GM21423 (cell line): ENCODE measurements at regions not wholly inside any gene's neighbourhood (a gene's known extent, or its start where the extent isn't known, plus 50 kb on each side); places are given as distances from the start of the nearest gene placed in this dataset.

Experiments used
- ATAC-seq: cut with Tn5 transposase; IDR thresholded peaks from one replicate; pipeline ENCODE4 v1.9.1; 2021; ENCODE audit warnings: mild to moderate bottlenecking, moderate library complexity; ENCODE audit not compliant: unreplicated experiment

DNA sequence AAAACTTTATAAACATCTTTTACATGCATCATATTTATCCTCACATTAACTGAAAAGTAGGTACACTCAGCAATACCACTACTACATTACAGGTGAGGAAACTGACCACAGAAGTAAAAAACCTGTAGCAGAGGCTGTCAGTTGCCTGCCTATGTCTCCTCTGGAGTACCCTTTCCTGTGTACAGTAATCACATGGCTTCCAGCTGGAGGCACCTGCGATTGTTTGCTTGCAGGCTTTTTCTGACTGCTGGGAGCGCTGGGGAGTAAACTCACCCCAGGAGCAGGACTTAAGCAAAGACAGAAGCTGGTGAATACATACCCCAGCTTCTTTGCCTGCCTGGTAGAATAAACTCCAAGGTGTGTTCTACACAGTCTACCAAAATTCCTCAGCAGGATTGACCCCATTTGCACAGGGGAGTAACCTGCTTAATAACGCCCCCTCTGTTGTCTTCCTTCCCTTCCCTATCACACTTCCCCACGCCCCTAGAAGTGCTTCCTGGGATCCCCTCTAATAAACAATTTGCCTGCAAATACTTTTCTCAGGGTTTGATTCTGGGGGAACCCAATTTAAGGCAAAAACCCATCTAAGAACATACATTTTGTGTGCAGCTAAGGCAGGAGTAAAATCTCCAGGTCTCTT lies 138.9 kb downstream of the PTH2R start:
- ATAC-seq, result no peak

- no peak for ATAC-seq
These were observed 139.5 kb downstream of the PTH2R start for GRCh38 chr2:208546107-208546506.

GRCh38 chr2:208546860-208547650 lies 140.5 kb downstream of the PTH2R start:
- no peak for ATAC-seq

DNA sequence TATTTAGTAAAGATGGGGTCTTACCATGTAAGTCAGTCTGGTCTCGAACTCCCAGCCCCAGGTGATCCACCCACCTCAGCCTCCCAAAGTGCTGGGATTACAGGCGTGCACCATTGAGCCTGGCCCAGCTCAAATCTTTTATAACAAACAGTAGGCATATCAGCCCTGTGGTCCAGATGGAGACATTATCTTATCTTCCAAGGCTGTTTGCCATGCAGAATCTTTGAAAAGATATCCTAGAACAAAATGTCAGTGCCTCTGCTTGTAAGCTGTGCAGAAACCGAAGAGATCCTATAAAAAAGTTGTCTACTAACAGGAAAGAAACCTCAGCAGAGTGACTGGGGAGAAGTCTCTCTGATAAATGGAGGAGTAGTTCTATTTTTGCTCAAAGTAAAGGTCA lies 142.1 kb downstream of the PTH2R start:
- no peak for ATAC-seq

- no peak for ATAC-seq
These were observed 143.1 kb downstream of the PTH2R start for GRCh38 chr2:208549546-208550158.

GRCh38 chr2:208552943-208553342 lies 146.4 kb downstream of the PTH2R start:
- ATAC-seq, result no peak

DNA sequence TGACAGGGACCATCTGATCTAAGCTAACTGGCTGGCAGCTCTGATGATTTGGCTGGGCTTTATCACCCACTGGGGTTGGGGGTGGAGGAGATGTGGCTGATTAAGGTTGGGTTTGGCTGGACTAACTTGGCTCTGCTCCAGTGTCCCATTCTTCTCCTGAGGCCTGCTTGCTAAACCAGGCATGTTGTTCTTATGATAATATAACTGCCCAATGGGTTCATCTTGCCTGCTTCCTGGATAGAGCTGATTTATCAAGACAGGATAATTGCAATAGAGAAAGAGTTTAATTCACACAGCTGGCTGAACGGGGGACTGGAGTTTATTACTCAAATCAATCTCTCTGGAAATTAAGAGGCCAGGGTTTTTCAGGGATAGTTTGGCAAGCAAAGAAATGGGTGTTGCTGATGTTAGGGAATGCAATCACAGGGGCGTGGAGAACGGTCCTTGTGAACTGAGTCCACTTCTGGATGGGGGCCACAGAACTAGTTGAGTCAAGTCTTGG lies 150.4 kb downstream of the PTH2R start:
- ATAC-seq, result no peak

GRCh38 chr2:208565690-208566416 lies 159.3 kb downstream of the PTH2R start:
- no peak for ATAC-seq

DNA sequence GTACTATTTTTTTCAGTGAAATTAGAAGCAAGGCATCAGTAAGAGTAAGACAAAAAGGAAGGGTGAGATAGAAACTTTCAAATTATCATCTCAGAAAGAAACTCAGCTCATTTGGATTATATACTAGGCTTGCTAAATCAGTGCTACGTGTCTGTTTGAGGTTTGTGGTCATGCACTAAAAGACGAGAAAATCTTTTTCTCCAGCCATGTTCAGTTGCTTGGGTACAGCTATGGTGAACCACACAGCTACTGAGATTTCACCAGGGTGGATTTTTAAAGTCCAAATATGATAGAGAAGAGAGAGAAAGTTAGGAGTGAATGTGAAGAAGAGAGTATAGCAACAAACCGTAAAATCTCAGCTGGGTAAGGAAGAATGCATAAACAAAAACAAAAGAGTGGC lies 161.6 kb downstream of the PTH2R start:
- no peak for ATAC-seq

DNA sequence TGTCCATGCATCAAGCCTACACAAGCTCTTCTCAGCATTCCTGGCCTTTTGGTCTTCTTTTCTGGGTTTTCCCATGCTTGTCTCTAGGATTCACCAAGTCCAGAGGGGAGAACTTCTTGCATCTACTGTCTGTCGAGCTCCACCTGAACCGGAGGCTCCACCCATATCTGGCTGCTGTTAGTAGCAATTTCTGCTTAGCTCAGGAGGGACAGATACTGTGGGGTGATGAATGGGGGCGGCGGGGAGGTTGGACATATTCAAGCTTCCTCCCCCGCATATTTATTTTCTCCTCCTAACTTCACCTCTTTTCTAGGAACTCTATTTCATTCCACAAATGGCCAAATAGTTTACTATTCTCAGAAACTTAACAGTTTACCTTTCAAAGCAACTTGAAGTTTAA lies 163.5 kb downstream of the PTH2R start:
- ATAC-seq, result no peak

DNA sequence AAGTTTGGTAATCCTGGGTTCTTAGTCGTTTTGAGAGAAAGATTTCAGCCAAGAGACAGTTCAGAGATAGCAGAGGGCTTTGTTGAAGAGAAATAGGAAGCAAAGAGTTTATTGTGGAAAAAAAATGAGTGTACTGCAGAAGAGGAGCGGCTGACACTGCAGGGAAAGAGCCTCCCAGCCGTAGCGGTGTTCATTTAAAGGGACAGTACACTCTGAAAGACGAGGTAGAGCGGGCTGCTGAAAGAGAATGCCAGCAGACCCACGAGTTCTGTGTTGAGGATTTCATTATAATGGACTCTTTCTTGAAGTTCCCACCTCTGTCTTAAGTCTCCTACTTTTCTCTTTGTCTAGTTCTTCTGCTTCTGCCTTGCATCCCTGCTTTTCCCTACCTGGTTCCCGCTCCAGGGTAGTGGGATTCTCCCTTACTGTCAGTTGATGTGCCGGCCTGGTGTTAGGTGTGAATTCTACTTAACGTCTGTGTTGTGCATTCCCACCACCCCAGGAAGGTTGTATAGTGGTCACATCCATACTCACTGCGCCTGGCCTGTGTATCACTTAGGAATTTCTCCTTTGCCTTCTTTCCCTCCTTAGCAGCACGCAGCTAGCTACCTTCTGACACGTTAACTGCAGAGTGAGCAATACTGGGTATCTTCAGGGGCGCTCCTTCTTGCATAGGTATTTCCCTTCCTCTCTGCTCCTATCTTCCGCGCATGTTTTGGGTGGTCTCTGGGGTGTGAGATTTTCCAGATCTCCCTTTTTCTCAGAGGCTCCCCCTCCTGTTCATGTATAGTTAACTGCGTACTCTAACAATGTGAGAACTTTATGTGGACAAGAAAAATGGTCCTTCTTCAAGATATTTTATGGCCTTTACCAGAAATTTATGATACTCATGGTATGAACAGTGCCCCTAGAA lies 164.5 kb downstream of the PTH2R start:
- ATAC-seq, result no peak

GRCh38 chr2:208571764-208572131 lies 165.2 kb downstream of the PTH2R start:
- no peak for ATAC-seq

DNA sequence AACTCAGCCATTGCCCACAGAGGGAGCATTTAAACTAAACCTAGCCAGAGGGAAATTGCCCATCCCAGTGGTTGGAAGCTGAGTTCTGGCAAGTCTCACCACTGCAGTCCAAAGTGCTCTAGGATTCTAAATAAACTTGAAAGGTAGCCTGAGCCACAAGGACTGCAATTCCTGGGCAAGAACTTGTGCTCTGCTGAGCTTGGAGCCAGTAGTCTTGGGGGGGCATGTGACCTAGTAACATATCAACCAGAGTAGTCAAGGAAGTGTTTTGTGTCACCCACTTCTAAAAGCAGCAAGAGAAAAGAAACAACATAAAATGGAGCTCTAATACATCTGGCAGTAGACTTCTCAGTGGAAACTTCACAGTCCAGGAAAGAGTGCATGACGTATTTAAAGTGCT lies 167.0 kb downstream of the PTH2R start:
- no peak for ATAC-seq

DNA sequence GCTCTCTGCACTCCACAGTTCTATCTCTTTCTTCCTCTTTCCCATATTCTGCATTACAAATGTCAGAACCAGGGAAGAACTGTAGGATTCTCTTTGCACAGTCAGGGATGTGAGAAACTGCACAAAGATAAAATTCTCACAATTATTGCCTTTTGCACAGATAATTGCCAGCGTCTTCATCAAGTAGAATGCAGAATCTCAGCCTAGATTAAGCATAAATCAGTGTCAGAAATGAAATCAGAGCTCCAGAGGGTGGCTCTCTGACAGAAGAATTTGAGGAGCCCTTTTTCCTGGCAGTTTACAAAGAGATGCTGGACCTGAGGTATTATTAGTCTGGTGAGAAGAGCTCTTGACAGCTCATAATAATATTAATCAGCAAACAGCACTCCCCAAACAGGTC lies 173.1 kb downstream of the PTH2R start:
- ATAC-seq, result no peak

- ATAC-seq, result no peak
These were observed 177.9 kb downstream of the PTH2R start for GRCh38 chr2:208584378-208584985.

DNA sequence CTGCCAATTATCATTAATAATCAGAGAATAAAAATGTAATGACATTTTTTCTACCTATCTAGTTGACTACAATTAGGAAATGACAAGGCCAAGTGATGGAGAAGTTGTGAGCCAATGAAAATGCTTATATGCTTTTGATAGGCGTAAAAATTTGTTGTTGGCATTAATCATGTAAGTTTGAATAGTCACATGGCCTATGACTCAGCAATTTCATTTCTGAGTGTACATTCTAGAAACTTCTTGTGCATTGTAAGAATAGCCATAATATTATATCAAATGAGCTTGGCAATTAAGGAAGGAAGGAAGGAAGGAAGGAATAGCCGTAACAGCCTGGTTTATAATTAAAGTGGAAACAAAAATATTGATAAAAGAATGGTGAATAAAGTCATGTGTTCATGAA lies 179.9 kb downstream of the PTH2R start:
- no peak for ATAC-seq

GRCh38 chr2:208594642-208595385 lies 188.2 kb downstream of the PTH2R start:
- ATAC-seq, result no peak

GRCh38 chr2:208595386-208596275 lies 189.0 kb downstream of the PTH2R start:
- no peak for ATAC-seq
